ENCODE measurements at regions not wholly inside any gene's neighbourhood (a gene's known extent, or its start where the extent isn't known, plus 50 kb on each side); places are given as distances from the start of the nearest gene placed in this dataset.

GRCh38 chr13:63517371-63517770, 2101.7 kb upstream of the PCDH20 start:
- Histone ChIP-seq H3K4me1 (no peaks in the 10 kb centered on the region), H3K9me3 (no peaks in the 10 kb centered on the region), H3K27me3 (no peaks in the 10 kb centered on the region), H3K36me3 (no peaks in the 10 kb centered on the region), H3K27ac (replicated peaks in 1 of 4) (no peak overlapping the region), H3K4me3 (no peak overlapping the region)
- DNase-seq (ENCODE audit: extremely low spot score) = no peak
- 62% methylated on average over 9 of the region's 9 CpGs for WGBS
- TF ChIP-seq POLR2A (IDR thresholded peaks at IDR 0.05; ENCODE audit: low read depth) (no peak), CTCF (IDR thresholded peaks at IDR 0.05) (no peak), EP300 (IDR thresholded peaks at IDR 0.05) (no peak), POLR2AphosphoS5 (IDR thresholded peaks at IDR 0.05) (no peak)
- intact Hi-C loops (cut with DNase I) = no loop called here

- H3K4me1 ChIP-seq = no peaks in the 10 kb centered on the region
- no peaks in the 10 kb centered on the region for H3K9me3 ChIP-seq
- 86% methylated on average over 1 of the region's 1 CpG for WGBS
- no peaks in the 10 kb centered on the region for H3K27me3 ChIP-seq
- no peak overlapping the region for H3K4me3 ChIP-seq
- H3K27ac ChIP-seq (replicated peaks in 1 of 4) = no peak overlapping the region
- DNase-seq (ENCODE audit: extremely low spot score) = no peak
- no peaks in the 10 kb centered on the region for H3K36me3 ChIP-seq
- TF ChIP-seq EP300 (IDR thresholded peaks at IDR 0.05) (no peak), CTCF (IDR thresholded peaks at IDR 0.05) (no peak), POLR2A (IDR thresholded peaks at IDR 0.05; ENCODE audit: low read depth) (no peak), POLR2AphosphoS5 (IDR thresholded peaks at IDR 0.05) (no peak)
- intact Hi-C loops (cut with DNase I) = no loop called here
These were observed 2100.5 kb upstream of the PCDH20 start for GRCh38 chr13:63516124-63516523.

DNA sequence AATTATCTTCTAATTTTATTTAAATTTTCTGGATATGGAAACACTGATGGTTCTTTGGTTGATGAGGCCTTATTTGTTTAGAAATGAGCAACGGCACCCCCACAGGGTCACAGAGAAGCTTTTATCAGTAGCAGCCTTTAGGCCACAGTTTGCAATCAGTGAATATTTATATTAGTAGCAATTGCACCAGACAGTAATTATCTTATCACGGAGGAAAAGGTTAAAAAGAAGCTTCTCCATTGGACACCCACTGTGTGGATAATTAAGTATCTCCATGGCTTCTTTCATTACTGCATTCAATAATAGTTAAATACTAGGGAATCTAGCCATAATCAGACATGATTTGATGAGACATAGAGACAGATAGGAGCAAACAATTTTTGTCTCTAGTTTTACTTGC, 2099.2 kb upstream of the PCDH20 start:
- H3K9me3 ChIP-seq = no peaks in the 10 kb centered on the region
- H3K27ac ChIP-seq (replicated peaks in 1 of 4) = no peak overlapping the region
- intact Hi-C loops (cut with DNase I) = no loop called here
- DNase-seq (ENCODE audit: extremely low spot score) = no peak
- WGBS = 70% methylated on average over 2 of the region's 2 CpGs
- H3K27me3 ChIP-seq = no peaks in the 10 kb centered on the region
- TF ChIP-seq POLR2A (IDR thresholded peaks at IDR 0.05; ENCODE audit: low read depth) = no peak
- no peak for TF ChIP-seq POLR2AphosphoS5 (IDR thresholded peaks at IDR 0.05)
- no peak for TF ChIP-seq CTCF (IDR thresholded peaks at IDR 0.05)
- TF ChIP-seq EP300 (IDR thresholded peaks at IDR 0.05) = no peak
- no peaks in the 10 kb centered on the region for H3K36me3 ChIP-seq
- H3K4me3 ChIP-seq = no peak overlapping the region
- H3K4me1 ChIP-seq = no peaks in the 10 kb centered on the region

DNA sequence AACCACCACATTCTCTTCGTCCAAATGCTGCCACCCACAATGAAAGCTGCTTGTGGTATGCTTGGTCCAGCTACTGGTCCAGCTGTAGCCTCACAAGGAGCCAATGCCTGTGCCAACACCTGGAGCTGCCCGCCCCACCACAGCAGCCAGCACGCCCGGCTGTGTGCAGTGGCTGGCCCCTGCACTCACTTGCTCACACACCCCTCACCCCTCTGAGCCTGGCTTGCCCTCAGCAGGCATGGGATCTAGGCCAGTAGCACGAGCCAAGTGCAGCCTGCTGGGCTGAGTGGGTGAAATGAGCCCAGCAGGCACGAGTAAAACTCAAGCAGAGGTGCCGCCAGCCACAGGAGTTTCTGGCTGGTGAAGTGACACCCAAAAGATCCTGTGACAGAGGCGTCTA, 2096.4 kb upstream of the PCDH20 start:
- Histone ChIP-seq H3K4me1 (no peaks in the 10 kb centered on the region), H3K9me3 (no peaks in the 10 kb centered on the region), H3K27ac (replicated peaks in 1 of 4) (no peak overlapping the region), H3K4me3 (no peak overlapping the region), H3K36me3 (no peaks in the 10 kb centered on the region), H3K27me3 (no peaks in the 10 kb centered on the region)
- no peak for TF ChIP-seq EP300 (IDR thresholded peaks at IDR 0.05)
- TF ChIP-seq POLR2AphosphoS5 (IDR thresholded peaks at IDR 0.05) = no peak
- TF ChIP-seq CTCF (IDR thresholded peaks at IDR 0.05) = no peak
- no peak for TF ChIP-seq POLR2A (IDR thresholded peaks at IDR 0.05; ENCODE audit: low read depth)
- DNase-seq (ENCODE audit: extremely low spot score) = no peak
- intact Hi-C loops (cut with DNase I) = no loop called here
- WGBS = 79% methylated on average over 5 of the region's 8 CpGs

GRCh38 chr13:63501702-63502101, 2086.1 kb upstream of the PCDH20 start:
- Histone ChIP-seq H3K27me3 (no peaks in the 10 kb centered on the region), H3K4me1 (no peaks in the 10 kb centered on the region), H3K4me3 (no peak overlapping the region), H3K9me3 (peaks cover 0 to 3% (median 0%) of the 10 kb centered on the region in 4 donors), H3K27ac (replicated peaks in 1 of 4) (no peak overlapping the region), H3K36me3 (no peaks in the 10 kb centered on the region)
- no peak for DNase-seq (ENCODE audit: extremely low spot score)
- TF ChIP-seq POLR2A (IDR thresholded peaks at IDR 0.05; ENCODE audit: low read depth) = no peak
- TF ChIP-seq CTCF (IDR thresholded peaks at IDR 0.05) = no peak
- no peak for TF ChIP-seq POLR2AphosphoS5 (IDR thresholded peaks at IDR 0.05)
- TF ChIP-seq EP300 (IDR thresholded peaks at IDR 0.05) = no peak
- intact Hi-C loops (cut with DNase I) = no loop called here
- 36% methylated on average over 1 of the region's 1 CpG for WGBS

Measured in esophagus muscularis mucosa (tissue), 4 donors.